GM23338 (cell line): ENCODE measurements at regions not wholly inside any gene's neighbourhood (a gene's known extent, or its start where the extent isn't known, plus 50 kb on each side); places are given as distances from the start of the nearest gene placed in this dataset.

Source experiments
- ATAC-seq: fragments of 200-7000 bp; cut with Tn5 transposase; 3 replicates; pipeline ENCODE4 v1.9.1; 2020
- DNase-seq: peaks from one replicate; pipeline ENCODE4 v3.0.0-alpha.2; 2015; ENCODE audit warnings: low spot score
- H2AFZ ChIP-seq: fragments of 200-600 bp; sonication (generic); 2 replicates; pipeline ENCODE4 v1.8.0; 2016; ENCODE audit warnings: antibody characterized with exemption, mild to moderate bottlenecking, moderate library complexity
- H3F3A ChIP-seq: fragments of 200-600 bp; sonication (generic); replicated peaks from 2 replicates; pipeline ENCODE4 v1.8.0; 2017; ENCODE audit warnings: antibody characterized with exemption, mixed run types, low read depth
- H3K27ac ChIP-seq: fragments of 200-600 bp; sonication (generic); 2 replicates; pipeline ENCODE4 v1.6.1; 2016; ENCODE audit warnings: low read depth
- H3K27me3 ChIP-seq: fragments of 200-600 bp; sonication (generic); 2 replicates; pipeline ENCODE4 v1.8.0; 2016; ENCODE audit warnings: mild to moderate bottlenecking, mixed run types, moderate library complexity; ENCODE audit not compliant: insufficient read depth
- H3K36me3 ChIP-seq: fragments of 200-600 bp; sonication (generic); 2 replicates; pipeline ENCODE4 v1.8.0; 2016; ENCODE audit warnings: mild to moderate bottlenecking; ENCODE audit not compliant: insufficient read depth
- H3K4me1 ChIP-seq: fragments of 200-600 bp; sonication (generic); 2 replicates; pipeline ENCODE4 v1.8.0; 2016; ENCODE audit warnings: mild to moderate bottlenecking, moderate library complexity; ENCODE audit not compliant: insufficient read depth
- H3K4me2 ChIP-seq: fragments of 200-600 bp; sonication (generic); 2 replicates; pipeline ENCODE4 v1.7.1; 2017; ENCODE audit warnings: mixed run types
- H3K4me3 ChIP-seq: fragments of 200-600 bp; sonication (generic); 2 replicates; pipeline ENCODE4 v1.6.1; 2016; ENCODE audit warnings: mixed run types
- H3K79me2 ChIP-seq: fragments of 200-600 bp; sonication (generic); replicated peaks from 2 replicates; pipeline ENCODE4 v1.8.0; 2017; ENCODE audit warnings: mild to moderate bottlenecking; ENCODE audit not compliant: insufficient read depth
- H3K9me2 ChIP-seq: fragments of 200-600 bp; sonication (generic); 2 replicates; pipeline ENCODE4 v1.8.0; 2017; ENCODE audit not compliant: insufficient read depth
- H4K20me1 ChIP-seq: fragments of 200-600 bp; sonication (generic); replicated peaks from 2 replicates; pipeline ENCODE4 v1.8.0; 2017; ENCODE audit warnings: mild to moderate bottlenecking; ENCODE audit not compliant: insufficient read depth
- H3K27ac Mint-ChIP-seq: 2 replicates; pipeline ENCODE4 v1.8.0; 2020; ENCODE audit warnings: inconsistent platforms, mild to moderate bottlenecking, moderate library complexity, mixed read lengths
- H3K27me3 Mint-ChIP-seq: 3 replicates; pipeline ENCODE4 v1.8.0; 2022; ENCODE audit warnings: low read depth, mild to moderate bottlenecking, moderate library complexity, mixed read lengths, inconsistent platforms; ENCODE audit not compliant: insufficient read depth, poor library complexity
- H3K36me3 Mint-ChIP-seq: 3 replicates; pipeline ENCODE4 v1.8.0; 2021; ENCODE audit warnings: low read depth, mild to moderate bottlenecking, inconsistent platforms, moderate library complexity, mixed read lengths
- H3K4me1 Mint-ChIP-seq: 3 replicates; pipeline ENCODE4 v1.8.0; 2020; ENCODE audit warnings: mild to moderate bottlenecking, inconsistent platforms, mixed read lengths
- H3K4me3 Mint-ChIP-seq: 3 replicates; pipeline ENCODE4 v1.8.0; 2021; ENCODE audit warnings: moderate library complexity, mild to moderate bottlenecking, inconsistent platforms, mixed read lengths
- H3K9me3 Mint-ChIP-seq: 3 replicates; pipeline ENCODE4 v1.8.0; 2020; ENCODE audit warnings: moderate library complexity, mild to moderate bottlenecking, inconsistent platforms, mixed read lengths
- EZH2phosphoT487 ChIP-seq: fragments of 200-600 bp; sonication (generic); IDR thresholded peaks from one replicate; pipeline ENCODE4 v1.8.1; 2018; ENCODE audit warnings: antibody characterized with exemption; ENCODE audit not compliant: unreplicated experiment
- JUNB ChIP-seq: IDR thresholded peaks from one replicate; pipeline ENCODE4 v1.6.1; 2016; ENCODE audit warnings: antibody characterized with exemption; ENCODE audit not compliant: unreplicated experiment
- REST ChIP-seq: IDR thresholded peaks from one replicate; pipeline ENCODE4 v1.6.1; 2018; ENCODE audit warnings: antibody characterized with exemption; ENCODE audit not compliant: unreplicated experiment
- ZNF114 ChIP-seq: fragments of 250-450 bp; sonication (Bioruptor Pico); IDR thresholded peaks from 2 replicates; pipeline ENCODE4 v1.5.0; 2020; ENCODE audit warnings: mild to moderate bottlenecking, moderate library complexity
- TF ChIP-seq, protein P1 (sequence below): fragments of 250-450 bp; sonication (Bioruptor Pico); IDR thresholded peaks from 2 replicates; pipeline ENCODE4 v1.5.0; 2020; ENCODE audit warnings: mild to moderate bottlenecking, moderate library complexity

GRCh38 chr5:96610747-96611146 is 51.4 kb upstream of the CAST start:
- H3K4me3 ChIP-seq, result no peak overlapping the region
- TF ChIP-seq REST, result no peak
- TF ChIP-seq, protein P1, sequence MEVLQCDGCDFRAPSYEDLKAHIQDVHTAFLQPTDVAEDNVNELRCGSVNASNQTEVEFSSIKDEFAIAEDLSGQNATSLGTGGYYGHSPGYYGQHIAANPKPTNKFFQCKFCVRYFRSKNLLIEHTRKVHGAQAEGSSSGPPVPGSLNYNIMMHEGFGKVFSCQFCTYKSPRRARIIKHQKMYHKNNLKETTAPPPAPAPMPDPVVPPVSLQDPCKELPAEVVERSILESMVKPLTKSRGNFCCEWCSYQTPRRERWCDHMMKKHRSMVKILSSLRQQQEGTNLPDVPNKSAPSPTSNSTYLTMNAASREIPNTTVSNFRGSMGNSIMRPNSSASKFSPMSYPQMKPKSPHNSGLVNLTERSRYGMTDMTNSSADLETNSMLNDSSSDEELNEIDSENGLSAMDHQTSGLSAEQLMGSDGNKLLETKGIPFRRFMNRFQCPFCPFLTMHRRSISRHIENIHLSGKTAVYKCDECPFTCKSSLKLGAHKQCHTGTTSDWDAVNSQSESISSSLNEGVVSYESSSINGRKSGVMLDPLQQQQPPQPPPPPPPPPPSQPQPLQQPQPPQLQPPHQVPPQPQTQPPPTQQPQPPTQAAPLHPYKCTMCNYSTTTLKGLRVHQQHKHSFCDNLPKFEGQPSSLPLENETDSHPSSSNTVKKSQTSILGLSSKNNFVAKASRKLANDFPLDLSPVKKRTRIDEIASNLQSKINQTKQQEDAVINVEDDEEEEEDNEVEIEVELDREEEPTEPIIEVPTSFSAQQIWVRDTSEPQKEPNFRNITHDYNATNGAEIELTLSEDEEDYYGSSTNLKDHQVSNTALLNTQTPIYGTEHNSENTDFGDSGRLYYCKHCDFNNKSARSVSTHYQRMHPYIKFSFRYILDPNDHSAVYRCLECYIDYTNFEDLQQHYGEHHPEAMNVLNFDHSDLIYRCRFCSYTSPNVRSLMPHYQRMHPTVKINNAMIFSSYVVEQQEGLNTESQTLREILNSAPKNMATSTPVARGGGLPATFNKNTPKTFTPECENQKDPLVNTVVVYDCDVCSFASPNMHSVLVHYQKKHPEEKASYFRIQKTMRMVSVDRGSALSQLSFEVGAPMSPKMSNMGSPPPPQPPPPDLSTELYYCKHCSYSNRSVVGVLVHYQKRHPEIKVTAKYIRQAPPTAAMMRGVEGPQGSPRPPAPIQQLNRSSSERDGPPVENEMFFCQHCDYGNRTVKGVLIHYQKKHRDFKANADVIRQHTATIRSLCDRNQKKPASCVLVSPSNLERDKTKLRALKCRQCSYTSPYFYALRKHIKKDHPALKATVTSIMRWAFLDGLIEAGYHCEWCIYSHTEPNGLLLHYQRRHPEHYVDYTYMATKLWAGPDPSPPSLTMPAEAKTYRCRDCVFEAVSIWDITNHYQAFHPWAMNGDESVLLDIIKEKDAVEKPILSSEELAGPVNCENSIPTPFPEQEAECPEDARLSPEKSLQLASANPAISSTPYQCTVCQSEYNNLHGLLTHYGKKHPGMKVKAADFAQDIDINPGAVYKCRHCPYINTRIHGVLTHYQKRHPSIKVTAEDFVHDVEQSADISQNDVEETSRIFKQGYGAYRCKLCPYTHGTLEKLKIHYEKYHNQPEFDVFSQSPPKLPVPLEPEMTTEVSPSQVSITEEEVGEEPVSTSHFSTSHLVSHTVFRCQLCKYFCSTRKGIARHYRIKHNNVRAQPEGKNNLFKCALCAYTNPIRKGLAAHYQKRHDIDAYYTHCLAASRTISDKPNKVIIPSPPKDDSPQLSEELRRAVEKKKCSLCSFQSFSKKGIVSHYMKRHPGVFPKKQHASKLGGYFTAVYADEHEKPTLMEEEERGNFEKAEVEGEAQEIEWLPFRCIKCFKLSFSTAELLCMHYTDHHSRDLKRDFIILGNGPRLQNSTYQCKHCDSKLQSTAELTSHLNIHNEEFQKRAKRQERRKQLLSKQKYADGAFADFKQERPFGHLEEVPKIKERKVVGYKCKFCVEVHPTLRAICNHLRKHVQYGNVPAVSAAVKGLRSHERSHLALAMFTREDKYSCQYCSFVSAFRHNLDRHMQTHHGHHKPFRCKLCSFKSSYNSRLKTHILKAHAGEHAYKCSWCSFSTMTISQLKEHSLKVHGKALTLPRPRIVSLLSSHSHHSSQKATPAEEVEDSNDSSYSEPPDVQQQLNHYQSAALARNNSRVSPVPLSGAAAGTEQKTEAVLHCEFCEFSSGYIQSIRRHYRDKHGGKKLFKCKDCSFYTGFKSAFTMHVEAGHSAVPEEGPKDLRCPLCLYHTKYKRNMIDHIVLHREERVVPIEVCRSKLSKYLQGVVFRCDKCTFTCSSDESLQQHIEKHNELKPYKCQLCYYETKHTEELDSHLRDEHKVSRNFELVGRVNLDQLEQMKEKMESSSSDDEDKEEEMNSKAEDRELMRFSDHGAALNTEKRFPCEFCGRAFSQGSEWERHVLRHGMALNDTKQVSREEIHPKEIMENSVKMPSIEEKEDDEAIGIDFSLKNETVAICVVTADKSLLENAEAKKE, result no peak
- no peak for TF ChIP-seq EZH2phosphoT487
- no peak for TF ChIP-seq JUNB
- TF ChIP-seq ZNF114 (CRISPR knock-in tag), result no peak
- no peak for ATAC-seq
- no peaks in the 10 kb centered on the region for H3K27me3 ChIP-seq
- no peak for DNase-seq
- no peak overlapping the region for H3K4me2 ChIP-seq
- no peaks in the 10 kb centered on the region for H3K9me2 ChIP-seq
- no peaks in the 10 kb centered on the region for H4K20me1 ChIP-seq
- no peaks in the 10 kb centered on the region for H3K79me2 ChIP-seq
- no peaks in the 10 kb centered on the region for H3F3A ChIP-seq
- Mint-ChIP-seq H3K27ac (no peak overlapping the region), H3K4me1 (peaks cover 4% of the 10 kb centered on the region; the same call in 2 of the 3 replicates), H3K4me3 (no peak overlapping the region), H3K36me3 (no peaks in the 10 kb centered on the region), H3K9me3 (no peaks in the 10 kb centered on the region; the same call in 2 of the 3 replicates), H3K27me3 (no peaks in the 10 kb centered on the region)
- H3K4me1 ChIP-seq, result no peaks in the 10 kb centered on the region
- no peak overlapping the region for H2AFZ ChIP-seq
- H3K27ac ChIP-seq, result no peak overlapping the region
- H3K36me3 ChIP-seq, result no peaks in the 10 kb centered on the region
